GM12892 (cell line): ENCODE measurements at regions not wholly inside any gene's neighbourhood (a gene's known extent, or its start where the extent isn't known, plus 50 kb on each side); places are given as distances from the start of the nearest gene placed in this dataset.

Experiments
- DNase-seq: peaks from one replicate; pipeline ENCODE4 v3.0.0; 2011; ENCODE audit not compliant: insufficient read length
- FAIRE-seq: peaks from 2 replicates; lab custom pipeline; 2011; peaks lifted over from hg19 to GRCh38; lab: Jason Lieb, UNC
- POLR2A ChIP-seq: IDR thresholded peaks from 2 replicates; pipeline ENCODE4 v1.6.1; 2011; ENCODE audit warnings: low read depth, low read length, control low read depth
- POLR2AphosphoS5 ChIP-seq: IDR thresholded peaks from 2 replicates; pipeline ENCODE4 v1.6.1; 2011; ENCODE audit warnings: low read depth, low read length, control low read depth
- TAF1 ChIP-seq: IDR thresholded peaks from 2 replicates; pipeline ENCODE4 v1.6.1; 2011; ENCODE audit warnings: low read depth, mild to moderate bottlenecking, control low read depth, low read length, borderline replicate concordance

GRCh38 chr9:108022246-108022935 is 532.8 kb upstream of the KLF4 start:
- no peak for FAIRE-seq
- TF ChIP-seq POLR2AphosphoS5: no peak
- TF ChIP-seq TAF1: no peak
- no peak for TF ChIP-seq POLR2A
- DNase-seq: no peak

- TF ChIP-seq TAF1 (no peak), POLR2AphosphoS5 (no peak)
- DNase-seq: no peak
- no peak for FAIRE-seq
Measured at GRCh38 chr9:108021096-108021710, 531.6 kb upstream of the KLF4 start.

DNA sequence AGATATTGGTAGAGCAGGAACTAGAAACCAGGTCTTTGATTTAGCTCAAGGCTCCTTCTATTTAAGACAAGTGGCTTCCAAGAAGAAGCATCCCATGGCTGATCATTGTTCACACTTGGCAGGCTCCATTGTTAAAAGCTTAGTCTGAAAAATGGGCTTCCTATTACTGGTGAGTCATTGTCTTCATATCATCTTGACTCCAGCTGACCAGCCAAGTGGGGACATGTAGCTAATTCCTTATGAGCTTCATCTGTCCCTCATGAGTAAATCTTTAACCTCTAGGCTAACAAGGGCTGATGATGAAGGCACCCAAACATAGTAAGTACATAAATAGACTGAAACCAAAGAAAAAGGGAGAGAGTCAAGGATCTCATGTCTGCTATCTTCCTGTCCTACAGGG is 530.3 kb upstream of the KLF4 start:
- DNase-seq (no peak), FAIRE-seq (no peak)
- no peak for TF ChIP-seq POLR2A
- TF ChIP-seq TAF1: no peak
- no peak for TF ChIP-seq POLR2AphosphoS5

GRCh38 chr9:108017671-108018070 is 528.1 kb upstream of the KLF4 start:
- TF ChIP-seq POLR2A (no peak), TAF1 (no peak), POLR2AphosphoS5 (no peak)
- DNase-seq (no peak), FAIRE-seq (no peak)

DNA sequence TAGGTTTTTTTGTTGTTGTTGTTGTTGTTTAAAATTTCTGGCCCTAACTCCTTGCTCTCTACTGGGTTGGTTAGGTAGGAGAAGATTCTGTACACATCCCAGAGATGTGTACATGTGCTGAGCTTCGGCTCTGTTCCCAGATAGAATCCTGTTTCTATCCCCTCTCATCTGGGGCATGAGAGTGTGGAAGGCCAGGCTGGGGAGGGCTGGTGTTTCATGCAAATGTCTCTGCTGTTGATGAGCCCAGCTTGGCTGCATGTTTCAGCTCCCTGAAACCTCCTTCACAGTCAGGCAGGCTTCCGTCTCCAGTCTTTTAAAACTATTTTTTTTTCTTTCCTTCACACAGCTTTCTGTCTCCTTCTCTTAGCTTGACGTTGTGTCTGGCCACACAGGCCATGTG is 526.9 kb upstream of the KLF4 start:
- no peak for FAIRE-seq
- no peak for TF ChIP-seq POLR2AphosphoS5
- no peak for TF ChIP-seq POLR2A
- no peak for TF ChIP-seq TAF1
- DNase-seq: no peak

- no peak for FAIRE-seq
Measured at GRCh38 chr9:108015690-108016089, 526.1 kb upstream of the KLF4 start.

DNA sequence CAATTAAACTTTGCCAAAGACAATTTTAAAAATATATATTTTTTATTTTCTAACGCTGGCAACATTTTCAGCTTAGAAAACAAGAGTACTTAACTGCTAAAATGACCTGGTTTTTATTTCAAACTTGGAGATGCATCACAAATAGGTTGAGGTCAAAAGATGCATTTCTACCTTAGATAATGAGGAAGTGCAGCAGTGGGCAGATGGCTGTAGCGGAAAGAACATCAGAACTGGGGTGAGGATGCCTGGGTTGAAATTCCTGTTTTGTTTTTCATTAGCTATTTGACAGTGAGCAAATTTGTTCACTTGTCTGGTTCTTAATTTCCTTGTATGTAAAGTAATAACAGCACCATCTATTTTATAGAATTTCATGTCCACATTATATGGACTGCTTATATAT is 524.8 kb upstream of the KLF4 start:
- TF ChIP-seq POLR2AphosphoS5: no peak
- no peak for FAIRE-seq
- no peak for DNase-seq

More at GRCh38 chr9:108015690-108016089, 526.1 kb upstream of the KLF4 start:
- no peak for TF ChIP-seq POLR2AphosphoS5
- TF ChIP-seq POLR2A: no peak
- TF ChIP-seq TAF1: no peak
- no peak for DNase-seq

DNA sequence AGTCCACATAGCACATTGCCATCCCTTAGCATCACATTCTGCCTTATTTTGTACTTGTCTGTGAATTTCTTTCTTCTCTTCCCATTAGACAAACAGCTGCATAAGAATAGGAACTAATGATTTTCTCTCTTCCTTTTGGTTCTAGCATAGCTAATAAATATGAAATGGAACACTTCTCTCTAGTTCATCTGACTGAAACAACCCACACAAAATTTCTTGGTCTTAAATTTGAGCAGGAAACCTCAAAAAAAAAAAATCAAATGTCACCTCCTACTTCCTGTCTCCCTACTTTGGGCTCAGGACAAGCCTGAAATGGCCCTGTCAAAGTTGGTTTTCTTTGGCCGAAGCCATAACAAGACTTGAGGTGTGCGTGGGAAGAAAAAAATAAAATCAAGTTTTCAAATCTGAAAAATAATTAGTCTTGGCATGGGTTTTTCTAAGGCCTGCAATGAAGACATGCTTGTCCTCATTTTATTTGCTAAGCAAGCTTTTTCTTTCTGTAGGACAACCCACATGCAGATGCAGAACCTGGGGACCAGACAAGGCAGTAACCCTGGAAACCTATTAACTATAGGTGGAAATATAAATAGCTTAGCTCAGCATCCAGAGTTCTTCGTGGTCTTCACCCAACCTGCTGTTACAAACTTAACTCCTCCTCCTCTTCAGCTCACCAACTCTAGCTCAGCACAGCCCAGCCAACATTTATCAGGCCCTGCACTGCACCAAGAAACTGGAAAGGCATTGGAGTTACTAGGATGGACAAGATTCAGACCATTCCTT is 523.5 kb upstream of the KLF4 start:
- TF ChIP-seq TAF1: no peak
- no peak for TF ChIP-seq POLR2A
- TF ChIP-seq POLR2AphosphoS5: no peak
- no peak for FAIRE-seq
- no peak for DNase-seq

DNA sequence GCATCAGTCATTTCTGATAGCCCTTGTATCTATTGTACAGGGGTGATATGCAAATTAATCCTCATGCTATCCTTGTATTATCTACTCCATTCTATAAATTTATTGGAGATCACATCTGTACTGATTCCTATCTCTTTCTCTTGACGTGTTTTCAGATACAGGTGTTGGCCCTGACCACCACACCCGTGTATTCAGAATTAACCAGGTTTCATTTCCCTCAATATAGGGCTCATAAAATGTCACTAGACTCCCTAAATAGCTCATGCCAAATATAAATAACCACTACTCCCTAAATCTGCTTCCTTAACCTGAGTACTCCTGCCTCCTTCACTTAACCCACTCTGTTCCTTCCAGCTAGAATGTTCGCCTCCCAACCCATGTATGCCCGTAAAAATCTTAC is 522.8 kb upstream of the KLF4 start:
- no peak for FAIRE-seq
- no peak for TF ChIP-seq POLR2AphosphoS5
- no peak for TF ChIP-seq POLR2A
- TF ChIP-seq TAF1: no peak

GRCh38 chr9:108003526-108003925 is 514.0 kb upstream of the KLF4 start:
- FAIRE-seq (no peak), DNase-seq (no peak)
- TF ChIP-seq POLR2AphosphoS5: no peak
- no peak for TF ChIP-seq POLR2A

More for the DNA sequence above, 522.8 kb upstream of the KLF4 start:
- no peak for DNase-seq

GRCh38 chr9:108002371-108002956 is 512.9 kb upstream of the KLF4 start:
- no peak for FAIRE-seq
- TF ChIP-seq POLR2AphosphoS5 (no peak), POLR2A (no peak), TAF1 (no peak)
- no peak for DNase-seq
